ENCODE measurements at regions not wholly inside any gene's neighbourhood (a gene's known extent, or its start where the extent isn't known, plus 50 kb on each side); places are given as distances from the start of the nearest gene placed in this dataset.

GRCh38 chr2:67854798-67855197 is 208.0 kb downstream of the C1D start:
- TF ChIP-seq CTCF (IDR thresholded peaks at IDR 0.05) (no peak), POLR2AphosphoS5 (IDR thresholded peaks at IDR 0.05) (no peak), POLR2A (IDR thresholded peaks at IDR 0.05; ENCODE audit: low read depth) (no peak)
